Testis (tissue), 2 donors: ENCODE measurements at regions not wholly inside any gene's neighbourhood (a gene's known extent, or its start where the extent isn't known, plus 50 kb on each side); places are given as distances from the start of the nearest gene placed in this dataset.

Source experiments
- DNase-seq: peaks from one replicate; pipeline ENCODE4 v3.0.0-alpha.2; 2019
- H3K27ac ChIP-seq, 2 donors: fragments of 200-600 bp; sonication (generic); one replicate each; pipeline ENCODE4 v1.5.1; 2019
- H3K27me3 ChIP-seq: fragments of 200-600 bp; sonication (generic); one replicate; pipeline ENCODE4 v1.5.1; 2019
- H3K36me3 ChIP-seq: fragments of 200-600 bp; sonication (generic); one replicate; pipeline ENCODE4 v1.5.1; 2017; ENCODE audit warnings: low read depth; ENCODE audit errors: missing control alignments
- H3K4me1 ChIP-seq: fragments of 200-600 bp; sonication (generic); one replicate; pipeline ENCODE4 v1.5.1; 2019
- H3K4me3 ChIP-seq, 2 donors: fragments of 200-600 bp; sonication (generic); one replicate each; pipeline ENCODE4 v1.5.1; 2017 to 2019
- H3K9me3 ChIP-seq: fragments of 200-600 bp; sonication (generic); one replicate; pipeline ENCODE4 v1.5.1; 2017
- CTCF ChIP-seq, 3 experiments: fragments of 450-650 bp in 2 of 3; fragments of 200-600 bp in 1 of 3; sonication (generic) in 1 of 3; IDR thresholded peaks; one replicate each; pipeline ENCODE4 v1.5.1; 2016 to 2019; ENCODE audit warnings: antibody characterized with exemption in 3 of 3, mild to moderate bottlenecking in 2 of 3, moderate library complexity in 1 of 3
- POLR2A ChIP-seq: fragments of 450-650 bp; IDR thresholded peaks from one replicate; pipeline ENCODE4 v1.6.1; 2017; ENCODE audit warnings: antibody characterized with exemption, mild to moderate bottlenecking, moderate library complexity
- WGBS, 2 donors: methylation state at CpG; one replicate each; pipeline ENCODE4 v1.1.5; 2018; 5-methylcytosine and 5-hydroxymethylcytosine counted together
- intact Hi-C: fragments of 100-400 bp; cut with DNase I; formaldehyde crosslinking; loops from one replicate; pipeline ENCODE4 v1.15.1; 2023; ENCODE audit warnings: low total_unique reads

DNA sequence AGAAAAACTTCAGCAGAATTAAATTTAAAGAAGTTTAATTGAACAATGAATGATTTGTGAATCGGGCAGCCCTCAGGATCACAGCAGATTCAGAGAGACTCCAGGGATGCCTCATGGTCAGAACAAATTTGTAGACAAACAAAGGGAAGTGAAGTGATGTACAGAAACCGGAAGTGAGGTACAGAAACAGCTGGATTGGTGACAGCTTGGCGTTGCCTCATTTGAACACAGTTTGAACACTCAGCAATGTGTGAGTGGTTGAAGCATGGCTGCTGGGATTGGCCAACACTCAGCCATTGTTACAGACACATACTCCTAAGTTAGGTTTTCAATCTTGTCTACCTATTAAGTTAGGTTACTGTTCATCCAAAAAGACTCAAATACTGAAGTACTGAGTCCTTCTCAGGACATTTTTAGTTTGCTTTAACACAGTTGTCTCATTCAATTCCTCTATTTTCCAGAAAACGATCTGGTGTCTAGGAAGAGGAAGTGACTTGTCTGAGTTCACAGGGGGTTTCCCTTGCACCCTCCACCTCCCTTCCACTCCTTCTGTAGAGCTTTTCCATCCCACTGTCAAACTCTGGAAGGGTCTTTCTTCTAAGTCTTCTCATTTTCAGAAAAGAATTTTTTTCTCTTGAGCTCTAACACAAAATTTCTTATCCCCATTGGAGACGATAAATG lies 137.9 kb downstream of the SLC4A3 start:
- Histone ChIP-seq H3K27me3 (no peaks in the 10 kb centered on the region), H3K36me3 (no peaks in the 10 kb centered on the region), H3K4me3 (no peak overlapping the region), H3K4me1 (no peaks in the 10 kb centered on the region), H3K27ac (no peak overlapping the region), H3K9me3 (no peaks in the 10 kb centered on the region)
- TF ChIP-seq CTCF (IDR thresholded peaks at IDR 0.05) (no peak), POLR2A (no peak)
- 75 to 84% methylated on average over 5 of the region's 5 CpGs for WGBS, 2 donors
- DNase-seq: no peak
- intact Hi-C loops: no loop called here

DNA sequence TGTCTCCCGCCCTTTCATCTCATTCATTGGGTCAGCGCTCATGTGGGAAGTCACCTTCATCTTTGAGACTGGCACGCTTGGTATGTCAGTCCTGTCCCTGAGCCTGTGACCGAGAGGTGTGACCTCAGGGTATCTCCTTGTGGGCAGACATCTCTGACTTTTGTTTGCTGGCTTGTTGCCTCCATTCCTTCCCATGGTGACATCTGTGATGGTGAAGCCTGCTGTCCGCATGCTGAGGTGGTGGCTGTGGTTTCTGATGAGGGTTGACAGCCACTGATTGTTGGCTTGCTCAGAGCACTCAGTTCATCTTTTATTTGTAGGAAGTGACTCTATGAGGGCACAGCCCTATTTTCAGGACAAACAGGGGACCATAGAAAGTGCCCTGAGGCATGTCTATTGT lies 139.2 kb downstream of the SLC4A3 start:
- no peak for TF ChIP-seq POLR2A
- TF ChIP-seq CTCF (IDR thresholded peaks at IDR 0.05): no peak
- DNase-seq: no peak
- H3K36me3 ChIP-seq: no peaks in the 10 kb centered on the region
- H3K9me3 ChIP-seq: no peaks in the 10 kb centered on the region
- no peak overlapping the region for H3K4me3 ChIP-seq
- no peaks in the 10 kb centered on the region for H3K27me3 ChIP-seq
- H3K27ac ChIP-seq: no peak overlapping the region
- intact Hi-C loops: no loop called here
- 95 to 96% methylated on average over 5 of the region's 5 CpGs for WGBS, 2 donors
- H3K4me1 ChIP-seq: no peaks in the 10 kb centered on the region

GRCh38 chr2:219769090-219769910 lies 141.9 kb downstream of the SLC4A3 start:
- H3K9me3 ChIP-seq: no peaks in the 10 kb centered on the region
- H3K4me3 ChIP-seq: no peak overlapping the region
- no peaks in the 10 kb centered on the region for H3K36me3 ChIP-seq
- intact Hi-C loops: no loop called here
- 41 to 44% methylated on average over 15 to 16 of the region's 16 CpGs for WGBS, 2 donors
- H3K27me3 ChIP-seq: no peaks in the 10 kb centered on the region
- no peaks in the 10 kb centered on the region for H3K4me1 ChIP-seq
- TF ChIP-seq POLR2A: no peak
- no peak for TF ChIP-seq CTCF (IDR thresholded peaks at IDR 0.05)
- H3K27ac ChIP-seq: no peak overlapping the region
- DNase-seq: peak; percentile 48

DNA sequence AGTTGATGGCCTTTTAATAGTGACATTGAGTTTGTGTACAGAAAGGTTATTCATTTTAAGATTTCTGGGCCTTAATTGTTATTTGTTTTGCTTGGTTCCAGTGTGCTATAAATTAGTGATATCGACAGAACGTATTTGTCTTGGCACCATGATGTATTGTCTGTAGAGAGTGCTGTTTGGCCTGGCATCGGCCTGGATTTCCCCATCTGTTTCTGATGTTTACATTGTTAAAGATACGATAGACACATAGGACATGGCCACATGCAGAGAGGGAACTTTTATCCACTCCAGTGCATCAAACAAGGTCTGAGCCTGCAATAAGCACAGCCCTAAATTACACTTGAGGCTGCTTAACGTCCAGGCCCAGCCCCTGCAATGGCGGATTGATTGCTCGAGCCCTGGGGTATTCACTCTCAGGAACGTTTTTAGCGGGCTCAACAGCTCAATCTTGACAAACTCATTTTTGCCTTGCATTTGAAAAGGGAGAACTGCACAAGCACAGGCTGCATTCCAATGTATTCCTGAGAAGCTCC lies 144.7 kb downstream of the SLC4A3 start:
- H3K4me3 ChIP-seq: no peak overlapping the region
- no peaks in the 10 kb centered on the region for H3K27me3 ChIP-seq
- no peak for DNase-seq
- H3K36me3 ChIP-seq: no peaks in the 10 kb centered on the region
- H3K27ac ChIP-seq: no peak overlapping the region
- intact Hi-C loops: no loop called here
- H3K9me3 ChIP-seq: no peaks in the 10 kb centered on the region
- TF ChIP-seq CTCF (IDR thresholded peaks at IDR 0.05) (no peak), POLR2A (no peak)
- no peaks in the 10 kb centered on the region for H3K4me1 ChIP-seq
- 80 to 87% methylated on average over 9 of the region's 9 CpGs for WGBS, 2 donors
